ENCODE measurements at regions not wholly inside any gene's neighbourhood (a gene's known extent, or its start where the extent isn't known, plus 50 kb on each side); places are given as distances from the start of the nearest gene placed in this dataset.

GRCh38 chr4:20044966-20045365 lies 206.7 kb upstream of the SLIT2 start:
- Histone ChIP-seq H3K27ac (no peak overlapping the region), H2AFZ (no peak overlapping the region), H3K36me3 (ENCODE audit: low read depth) (no peaks in the 10 kb centered on the region), H3K27me3 (ENCODE audit: insufficient read depth, low read depth) (no peaks in the 10 kb centered on the region), H3K9me3 (ENCODE audit: insufficient read depth, low read depth) (no peaks in the 10 kb centered on the region), H3F3A (ENCODE audit: insufficient read depth, low read depth) (no peaks in the 10 kb centered on the region), H3K4me1 (replicated peaks; ENCODE audit: insufficient read depth) (no peaks in the 10 kb centered on the region), H3K9me2 (ENCODE audit: insufficient read depth) (no peaks in the 10 kb centered on the region), H3K4me2 (no peak overlapping the region), H3K4me3 (no peak overlapping the region), H3K79me2 (ENCODE audit: low read depth) (no peaks in the 10 kb centered on the region), H4K20me1 (ENCODE audit: insufficient read depth) (no peaks in the 10 kb centered on the region)
- no TSS peak for BruUV-seq (replicated peaks)
- no peak for DNase-seq
- ChIA-PET CTCF (no interaction called here), POLR2A (ENCODE audit: unreplicated experiment) (interaction anchor here (0.7 kb wide), 1 partner anchor 268 kb away, joined by 3 read pairs; no protein-coding TSS in a partner anchor)
- intact Hi-C loops (cut with micrococcal nuclease; ENCODE audit: unreplicated experiment) = no loop called here
- TF ChIP-seq EZH2 (IDR thresholded peaks at IDR 0.05; ENCODE audit: low read depth) (no peak), CTCF (conservative IDR thresholded peaks at IDR 0.05) (no peak)

DNA sequence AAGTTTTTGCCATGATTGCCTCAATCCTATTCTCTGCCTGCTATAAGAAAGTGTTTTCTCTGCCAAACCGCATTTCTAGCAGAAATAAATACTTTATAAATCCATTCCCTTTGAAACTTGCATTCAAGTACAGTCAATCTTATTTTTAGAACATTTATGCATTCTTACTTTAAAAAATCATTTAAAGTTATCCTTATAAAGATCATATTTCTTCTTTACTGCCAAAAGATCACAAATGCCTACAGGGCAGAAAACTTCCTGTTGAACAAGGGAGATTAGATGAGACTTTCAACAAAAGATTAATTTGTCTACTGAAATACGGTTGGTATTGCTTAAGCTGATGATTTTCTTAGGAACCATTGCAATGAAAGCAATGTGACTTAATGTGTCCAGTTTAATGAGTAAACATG lies 207.2 kb upstream of the SLIT2 start:
- no peaks in the 10 kb centered on the region for H3K9me2 ChIP-seq (ENCODE audit: insufficient read depth)
- H3K27ac ChIP-seq = no peak overlapping the region
- no peaks in the 10 kb centered on the region for H3K9me3 ChIP-seq (ENCODE audit: insufficient read depth, low read depth)
- H3F3A ChIP-seq (ENCODE audit: insufficient read depth, low read depth) = no peaks in the 10 kb centered on the region
- no TSS peak for BruUV-seq (replicated peaks)
- CTCF ChIA-PET = no interaction called here
- H3K4me1 ChIP-seq (replicated peaks; ENCODE audit: insufficient read depth) = no peaks in the 10 kb centered on the region
- H3K36me3 ChIP-seq (ENCODE audit: low read depth) = no peaks in the 10 kb centered on the region
- no peak for TF ChIP-seq EZH2 (IDR thresholded peaks at IDR 0.05; ENCODE audit: low read depth)
- no peak for TF ChIP-seq CTCF (conservative IDR thresholded peaks at IDR 0.05)
- H3K4me2 ChIP-seq = no peak overlapping the region
- DNase-seq = no peak
- no peak overlapping the region for H3K4me3 ChIP-seq
- intact Hi-C loops (cut with micrococcal nuclease; ENCODE audit: unreplicated experiment) = no loop called here
- no peaks in the 10 kb centered on the region for H3K27me3 ChIP-seq (ENCODE audit: insufficient read depth, low read depth)
- H4K20me1 ChIP-seq (ENCODE audit: insufficient read depth) = no peaks in the 10 kb centered on the region
- no peaks in the 10 kb centered on the region for H3K79me2 ChIP-seq (ENCODE audit: low read depth)
- no peak overlapping the region for H2AFZ ChIP-seq
- POLR2A ChIA-PET (ENCODE audit: unreplicated experiment) = interaction anchor here (0.7 kb wide), 1 partner anchor 268 kb away, joined by 3 read pairs; no protein-coding TSS in a partner anchor

DNA sequence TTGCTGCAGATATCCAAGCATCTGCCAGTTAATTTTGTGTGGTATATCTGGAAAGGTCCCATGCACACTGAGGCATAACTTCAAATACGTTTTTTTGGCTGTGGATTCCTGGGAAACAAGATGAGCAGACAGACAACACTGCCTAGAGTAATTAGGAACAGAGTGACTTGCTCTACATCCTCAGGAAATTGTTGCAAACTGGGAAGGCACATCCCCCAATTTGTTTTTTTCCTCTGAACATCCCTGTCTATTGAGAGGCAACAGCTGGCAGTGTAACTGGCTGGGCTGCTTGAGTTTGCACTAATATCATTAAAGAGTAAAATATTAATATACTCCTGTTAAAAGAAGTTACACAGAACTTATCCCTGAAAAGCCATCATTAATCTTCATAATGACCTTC lies 207.7 kb upstream of the SLIT2 start:
- Histone ChIP-seq H3K4me1 (replicated peaks; ENCODE audit: insufficient read depth) (no peaks in the 10 kb centered on the region), H3K36me3 (ENCODE audit: low read depth) (no peaks in the 10 kb centered on the region), H3F3A (ENCODE audit: insufficient read depth, low read depth) (no peaks in the 10 kb centered on the region), H3K4me3 (no peak overlapping the region), H3K9me3 (ENCODE audit: insufficient read depth, low read depth) (no peaks in the 10 kb centered on the region), H2AFZ (no peak overlapping the region), H3K79me2 (ENCODE audit: low read depth) (no peaks in the 10 kb centered on the region), H3K4me2 (no peak overlapping the region), H4K20me1 (ENCODE audit: insufficient read depth) (no peaks in the 10 kb centered on the region), H3K9me2 (ENCODE audit: insufficient read depth) (no peaks in the 10 kb centered on the region), H3K27ac (no peak overlapping the region), H3K27me3 (ENCODE audit: insufficient read depth, low read depth) (no peaks in the 10 kb centered on the region)
- intact Hi-C loops (cut with micrococcal nuclease; ENCODE audit: unreplicated experiment) = no loop called here
- POLR2A ChIA-PET (ENCODE audit: unreplicated experiment) = no interaction called here
- no TSS peak for BruUV-seq (replicated peaks)
- DNase-seq = no peak
- TF ChIP-seq EZH2 (IDR thresholded peaks at IDR 0.05; ENCODE audit: low read depth) (no peak), CTCF (conservative IDR thresholded peaks at IDR 0.05) (no peak)
- CTCF ChIA-PET = no interaction called here

Measured in PC-9 (cell line).